Activated naive CD8-positive, alpha-beta T cell treated with anti-CD3 and anti-CD28 coated beads for 36 hours (primary cell): ENCODE measurements at regions not wholly inside any gene's neighbourhood (a gene's known extent, or its start where the extent isn't known, plus 50 kb on each side); places are given as distances from the start of the nearest gene placed in this dataset.

Experiments used
- DNase-seq: peaks from one replicate; pipeline ENCODE4 v3.0.0; 2021
- H3K27ac Mint-ChIP-seq: one replicate; pipeline ENCODE4 v1.8.0; 2022; ENCODE audit warnings: mild to moderate bottlenecking, moderate library complexity, mixed read lengths
- H3K27me3 Mint-ChIP-seq: one replicate; pipeline ENCODE4 v1.8.0; 2022; ENCODE audit warnings: mild to moderate bottlenecking, mixed read lengths
- H3K36me3 Mint-ChIP-seq: one replicate; pipeline ENCODE4 v1.8.0; 2021; ENCODE audit warnings: mild to moderate bottlenecking, mixed read lengths
- H3K4me1 Mint-ChIP-seq: one replicate; pipeline ENCODE4 v1.8.0; 2021; ENCODE audit warnings: mixed read lengths
- H3K4me3 Mint-ChIP-seq: one replicate; pipeline ENCODE4 v1.8.0; 2022; ENCODE audit warnings: mild to moderate bottlenecking, moderate library complexity, mixed read lengths
- H3K9me3 Mint-ChIP-seq: one replicate; pipeline ENCODE4 v1.8.0; 2022; ENCODE audit warnings: mixed read lengths

GRCh38 chr9:135339378-135339973 lies 140.1 kb upstream of the PPP1R26 start:
- Mint-ChIP-seq H3K9me3 (no peaks in the 10 kb centered on the region), H3K27me3 (peaks cover 4% of the 10 kb centered on the region), H3K27ac (no peak overlapping the region), H3K4me1 (no peaks in the 10 kb centered on the region), H3K36me3 (no peaks in the 10 kb centered on the region), H3K4me3 (no peak overlapping the region)
- DNase-seq = no peak

DNA sequence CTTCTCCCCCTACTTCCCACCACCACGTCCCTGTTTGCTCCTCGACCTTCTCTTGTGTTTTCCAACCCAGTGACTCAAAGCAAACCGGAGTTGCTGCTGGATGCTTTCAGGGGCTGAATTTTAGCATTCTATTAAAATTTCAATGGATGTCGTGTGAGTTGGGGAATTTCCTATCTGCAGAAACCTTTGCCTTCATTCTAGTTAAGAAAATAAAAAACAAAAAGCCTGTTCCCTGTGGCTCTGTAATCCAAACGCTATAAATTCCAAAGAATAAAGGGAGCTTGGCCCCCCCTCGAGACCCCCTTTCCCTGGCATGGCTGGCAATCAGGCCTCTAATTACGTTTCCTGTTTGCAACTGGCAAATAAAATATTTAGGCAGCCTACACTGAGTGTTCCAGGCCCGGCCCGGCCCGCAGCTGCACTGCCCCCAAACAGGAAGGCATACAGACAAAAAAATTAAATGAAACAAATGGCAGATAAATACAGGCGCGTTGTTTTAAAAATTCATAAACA lies 139.4 kb upstream of the PPP1R26 start:
- peaks cover 9% of the 10 kb centered on the region for H3K27me3 Mint-ChIP-seq
- H3K27ac Mint-ChIP-seq = no peak overlapping the region
- H3K4me1 Mint-ChIP-seq = no peaks in the 10 kb centered on the region
- H3K36me3 Mint-ChIP-seq = no peaks in the 10 kb centered on the region
- H3K4me3 Mint-ChIP-seq = no peak overlapping the region
- DNase-seq = no peak
- H3K9me3 Mint-ChIP-seq = no peaks in the 10 kb centered on the region

GRCh38 chr9:135340726-135341475 lies 138.7 kb upstream of the PPP1R26 start:
- Mint-ChIP-seq H3K9me3 (no peaks in the 10 kb centered on the region), H3K36me3 (no peaks in the 10 kb centered on the region), H3K4me3 (no peak overlapping the region), H3K4me1 (no peaks in the 10 kb centered on the region), H3K27me3 (peaks cover 9% of the 10 kb centered on the region), H3K27ac (no peak overlapping the region)
- DNase-seq = no peak

GRCh38 chr9:135341612-135342169 lies 137.9 kb upstream of the PPP1R26 start:
- Mint-ChIP-seq H3K4me1 (no peaks in the 10 kb centered on the region), H3K9me3 (no peaks in the 10 kb centered on the region), H3K27ac (no peak overlapping the region), H3K36me3 (no peaks in the 10 kb centered on the region), H3K27me3 (peaks cover 9% of the 10 kb centered on the region), H3K4me3 (no peak overlapping the region)
- DNase-seq = no peak

- Mint-ChIP-seq H3K4me1 (no peaks in the 10 kb centered on the region), H3K36me3 (no peaks in the 10 kb centered on the region), H3K4me3 (no peak overlapping the region), H3K27ac (no peak overlapping the region), H3K9me3 (no peaks in the 10 kb centered on the region), H3K27me3 (peaks cover 9% of the 10 kb centered on the region)
- no peak for DNase-seq
Measured at GRCh38 chr9:135342206-135343130, 137.1 kb upstream of the PPP1R26 start.

- no peak for DNase-seq
- Mint-ChIP-seq H3K27ac (no peak overlapping the region), H3K9me3 (no peaks in the 10 kb centered on the region), H3K4me3 (no peak overlapping the region), H3K4me1 (no peaks in the 10 kb centered on the region), H3K36me3 (no peaks in the 10 kb centered on the region), H3K27me3 (peaks cover 9% of the 10 kb centered on the region)
Measured at GRCh38 chr9:135343136-135343535, 136.4 kb upstream of the PPP1R26 start.

GRCh38 chr9:135343837-135344522 lies 135.6 kb upstream of the PPP1R26 start:
- Mint-ChIP-seq H3K27ac (no peak overlapping the region), H3K27me3 (peaks cover 9% of the 10 kb centered on the region), H3K36me3 (no peaks in the 10 kb centered on the region), H3K4me1 (no peaks in the 10 kb centered on the region), H3K9me3 (no peaks in the 10 kb centered on the region), H3K4me3 (no peak overlapping the region)
- DNase-seq = peak; percentile 47

GRCh38 chr9:135344523-135344901 lies 135.1 kb upstream of the PPP1R26 start:
- H3K4me3 Mint-ChIP-seq = no peak overlapping the region
- H3K27me3 Mint-ChIP-seq = peaks cover 9% of the 10 kb centered on the region
- H3K4me1 Mint-ChIP-seq = no peaks in the 10 kb centered on the region
- H3K36me3 Mint-ChIP-seq = no peaks in the 10 kb centered on the region
- no peak overlapping the region for H3K27ac Mint-ChIP-seq
- no peaks in the 10 kb centered on the region for H3K9me3 Mint-ChIP-seq
- no peak for DNase-seq

DNA sequence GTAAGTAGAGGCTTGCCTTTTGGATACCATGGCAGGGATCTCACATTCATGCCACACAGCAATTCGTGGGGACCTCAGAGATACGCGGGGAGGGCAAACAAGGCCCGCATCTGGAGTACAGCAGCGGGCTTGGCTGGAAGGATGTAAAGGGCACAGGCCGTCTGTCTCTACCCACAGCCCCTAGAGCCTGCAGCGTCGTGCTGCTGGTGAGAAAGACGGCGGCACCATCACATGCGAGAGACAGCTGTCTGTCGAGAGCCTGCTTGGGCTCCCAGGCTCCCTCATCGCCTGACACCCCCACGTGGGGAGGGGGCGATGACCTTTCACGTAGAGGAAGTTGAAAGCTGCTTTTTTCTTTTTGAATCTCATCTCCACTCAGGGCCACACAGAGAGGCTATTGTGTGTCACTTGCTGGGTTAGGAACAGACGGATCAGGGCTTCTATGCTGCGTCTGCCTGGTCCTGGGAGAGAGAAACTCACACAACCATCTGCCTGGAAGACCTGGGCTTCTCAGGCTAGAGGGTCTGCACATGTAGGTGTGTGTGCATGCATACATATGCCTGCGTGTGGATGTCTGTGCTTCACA lies 134.6 kb upstream of the PPP1R26 start:
- Mint-ChIP-seq H3K36me3 (no peaks in the 10 kb centered on the region), H3K9me3 (no peaks in the 10 kb centered on the region), H3K27me3 (peaks cover 8% of the 10 kb centered on the region), H3K4me3 (no peak overlapping the region), H3K27ac (no peak overlapping the region), H3K4me1 (no peaks in the 10 kb centered on the region)
- DNase-seq = no peak

DNA sequence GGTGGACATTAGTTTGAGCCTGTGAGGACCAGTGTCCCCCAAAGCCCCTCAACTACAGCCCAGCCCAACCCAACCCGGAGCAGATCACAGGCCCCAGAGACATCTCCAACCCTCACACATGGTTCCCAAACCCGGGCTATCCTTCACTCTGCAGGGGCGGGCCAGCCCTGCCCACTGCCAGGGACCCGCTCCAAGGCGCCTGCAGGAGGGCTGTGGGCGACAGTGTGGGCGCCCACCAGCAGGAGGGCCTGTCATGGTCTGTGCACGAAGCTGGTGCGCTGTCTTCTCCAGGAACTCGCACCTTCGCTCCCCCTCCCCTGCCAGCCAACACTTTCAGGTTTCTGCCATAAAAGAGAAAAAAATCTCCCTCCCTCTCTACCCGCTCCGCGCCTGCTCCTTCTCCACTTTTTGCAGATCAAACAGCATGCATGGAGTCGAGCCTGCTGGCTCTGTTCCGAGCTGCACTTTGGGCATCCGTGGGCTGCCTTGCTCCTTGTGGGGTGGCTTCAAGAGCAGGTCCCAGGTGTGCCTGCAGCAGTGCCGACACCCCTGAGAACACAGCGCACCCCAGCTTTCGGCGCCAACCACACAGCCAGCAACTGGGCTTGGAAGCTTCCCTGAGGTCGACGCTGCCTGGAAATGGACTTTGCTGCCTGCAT lies 133.7 kb upstream of the PPP1R26 start:
- Mint-ChIP-seq H3K27me3 (peaks cover 6% of the 10 kb centered on the region), H3K4me1 (no peaks in the 10 kb centered on the region), H3K27ac (no peak overlapping the region), H3K36me3 (no peaks in the 10 kb centered on the region), H3K9me3 (no peaks in the 10 kb centered on the region), H3K4me3 (no peak overlapping the region)
- DNase-seq = no peak

- no peaks in the 10 kb centered on the region for H3K36me3 Mint-ChIP-seq
- no peak overlapping the region for H3K27ac Mint-ChIP-seq
- H3K9me3 Mint-ChIP-seq = no peaks in the 10 kb centered on the region
- no peaks in the 10 kb centered on the region for H3K4me1 Mint-ChIP-seq
- H3K27me3 Mint-ChIP-seq = peaks cover 6% of the 10 kb centered on the region
- no peak for DNase-seq
- no peak overlapping the region for H3K4me3 Mint-ChIP-seq
Measured at GRCh38 chr9:135346438-135347050, 133.0 kb upstream of the PPP1R26 start.

GRCh38 chr9:135347461-135347860 lies 132.1 kb upstream of the PPP1R26 start:
- Mint-ChIP-seq H3K36me3 (no peaks in the 10 kb centered on the region), H3K27me3 (peaks cover 6% of the 10 kb centered on the region), H3K27ac (no peak overlapping the region), H3K9me3 (no peaks in the 10 kb centered on the region), H3K4me3 (no peak overlapping the region), H3K4me1 (no peaks in the 10 kb centered on the region)
- DNase-seq = no peak

- no peaks in the 10 kb centered on the region for H3K4me1 Mint-ChIP-seq
- H3K4me3 Mint-ChIP-seq = no peak overlapping the region
- no peaks in the 10 kb centered on the region for H3K9me3 Mint-ChIP-seq
- no peak for DNase-seq
- H3K36me3 Mint-ChIP-seq = no peaks in the 10 kb centered on the region
- H3K27me3 Mint-ChIP-seq = peaks cover 6% of the 10 kb centered on the region
- H3K27ac Mint-ChIP-seq = no peak overlapping the region
Measured at GRCh38 chr9:135348076-135348787, 131.3 kb upstream of the PPP1R26 start.
